Stimulated activated CD4-positive, alpha-beta T cell treated with anti-CD3 and anti-CD28 coated beads, Interleukin-12 subunit alpha, Interleukin-12 subunit beta, amount 100 ng/mL, for 48 hours (primary cell): ENCODE measurements at regions not wholly inside any gene's neighbourhood (a gene's known extent, or its start where the extent isn't known, plus 50 kb on each side); places are given as distances from the start of the nearest gene placed in this dataset.

Experiments used
- DNase-seq, 3 donors: peaks; one replicate each; pipeline ENCODE4 v3.0.0-alpha.2; 2020; ENCODE audit warnings: low read depth in 2 of 3, low spot score in 1 of 3

GRCh38 chr9:99515895-99516656 lies 294.0 kb downstream of the SEC61B start:
- DNase-seq, result no peak

- no peak for DNase-seq
Measured at GRCh38 chr9:99516657-99517049, 294.6 kb downstream of the SEC61B start.

- no peak for DNase-seq
Measured at GRCh38 chr9:99523838-99524237, 297.8 kb upstream of the NR4A3 start.

- DNase-seq, result no peak
Measured at GRCh38 chr9:99531313-99531712, 290.4 kb upstream of the NR4A3 start.

GRCh38 chr9:99533421-99533820 lies 288.3 kb upstream of the NR4A3 start:
- no peak for DNase-seq

- no peak for DNase-seq
Measured at GRCh38 chr9:99537996-99538395, 283.7 kb upstream of the NR4A3 start.

- no peak for DNase-seq
Measured at GRCh38 chr9:99544526-99544925, 277.2 kb upstream of the NR4A3 start.

- no peak for DNase-seq
Measured at GRCh38 chr9:99549441-99549840, 272.2 kb upstream of the NR4A3 start.

- no peak for DNase-seq
Measured at GRCh38 chr9:99555792-99556191, 265.9 kb upstream of the NR4A3 start.

- DNase-seq, result no peak
Measured at GRCh38 chr9:99556998-99557397, 264.7 kb upstream of the NR4A3 start.

- no peak for DNase-seq
Measured at GRCh38 chr9:99557816-99558215, 263.9 kb upstream of the NR4A3 start.

- DNase-seq, result no peak
Measured at GRCh38 chr9:99559776-99560175, 261.9 kb upstream of the NR4A3 start.

- DNase-seq, result no peak
Measured at GRCh38 chr9:99560561-99560960, 261.1 kb upstream of the NR4A3 start.

- no peak for DNase-seq
Measured at GRCh38 chr9:99561509-99561917, 260.2 kb upstream of the NR4A3 start.

GRCh38 chr9:99561961-99562565 lies 259.6 kb upstream of the NR4A3 start:
- no peak for DNase-seq

GRCh38 chr9:99563364-99563763 lies 258.3 kb upstream of the NR4A3 start:
- no peak for DNase-seq

GRCh38 chr9:99565203-99565602 lies 256.5 kb upstream of the NR4A3 start:
- DNase-seq, result no peak

- no peak for DNase-seq
Measured at GRCh38 chr9:99567436-99567835, 254.2 kb upstream of the NR4A3 start.

- DNase-seq, result no peak
Measured at GRCh38 chr9:99569840-99570239, 251.8 kb upstream of the NR4A3 start.

- DNase-seq, result no peak
Measured at GRCh38 chr9:99572567-99572966, 249.1 kb upstream of the NR4A3 start.

- no peak for DNase-seq
Measured at GRCh38 chr9:99573085-99573484, 248.6 kb upstream of the NR4A3 start.

GRCh38 chr9:99573886-99574285 lies 247.8 kb upstream of the NR4A3 start:
- DNase-seq, result no peak

- no peak for DNase-seq
Measured at GRCh38 chr9:99576002-99576401, 245.7 kb upstream of the NR4A3 start.
